Tibial nerve (tissue), 4 donors: ENCODE measurements at regions not wholly inside any gene's neighbourhood (a gene's known extent, or its start where the extent isn't known, plus 50 kb on each side); places are given as distances from the start of the nearest gene placed in this dataset.

Source experiments
- EP300 ChIP-seq, 2 donors: sonication (generic); formaldehyde crosslinking; IDR thresholded peaks; one replicate each; pipeline ENCODE4 v1.6.1; 2017; ENCODE audit warnings: antibody characterized with exemption in 2 of 2, mild to moderate bottlenecking in 1 of 2
- TF ChIP-seq, protein P1 (sequence below), 5 experiments: fragments of 200-600 bp in 3 of 5; fragments of 450-650 bp in 2 of 5; sonication (generic) in 3 of 5; IDR thresholded peaks; one replicate each; pipeline ENCODE4 v1.5.1; 2016 to 2019; ENCODE audit warnings: antibody characterized with exemption in 5 of 5, mild to moderate bottlenecking in 3 of 5, moderate library complexity in 2 of 5

DNA sequence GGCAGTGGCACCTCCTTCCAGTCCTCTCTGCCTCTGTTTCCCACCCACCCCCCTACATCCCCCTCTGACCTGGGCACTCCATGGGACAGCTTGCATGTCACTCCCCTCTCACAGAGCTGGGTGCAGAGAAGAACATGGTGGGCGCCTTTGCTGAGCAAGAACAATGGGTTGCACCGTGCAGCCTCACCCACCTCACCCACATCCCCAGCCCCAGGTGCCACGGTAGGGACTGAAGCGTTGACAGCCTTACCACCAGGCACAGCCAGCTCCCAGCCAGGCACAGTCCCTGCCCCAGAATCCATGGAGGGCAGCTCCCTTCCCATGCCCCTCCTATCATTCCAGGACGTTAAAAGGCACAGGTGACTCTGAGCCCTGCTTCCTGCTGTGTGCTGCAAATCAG lies 93.1 kb upstream of the VSTM2B start:
- TF ChIP-seq, protein P1, sequence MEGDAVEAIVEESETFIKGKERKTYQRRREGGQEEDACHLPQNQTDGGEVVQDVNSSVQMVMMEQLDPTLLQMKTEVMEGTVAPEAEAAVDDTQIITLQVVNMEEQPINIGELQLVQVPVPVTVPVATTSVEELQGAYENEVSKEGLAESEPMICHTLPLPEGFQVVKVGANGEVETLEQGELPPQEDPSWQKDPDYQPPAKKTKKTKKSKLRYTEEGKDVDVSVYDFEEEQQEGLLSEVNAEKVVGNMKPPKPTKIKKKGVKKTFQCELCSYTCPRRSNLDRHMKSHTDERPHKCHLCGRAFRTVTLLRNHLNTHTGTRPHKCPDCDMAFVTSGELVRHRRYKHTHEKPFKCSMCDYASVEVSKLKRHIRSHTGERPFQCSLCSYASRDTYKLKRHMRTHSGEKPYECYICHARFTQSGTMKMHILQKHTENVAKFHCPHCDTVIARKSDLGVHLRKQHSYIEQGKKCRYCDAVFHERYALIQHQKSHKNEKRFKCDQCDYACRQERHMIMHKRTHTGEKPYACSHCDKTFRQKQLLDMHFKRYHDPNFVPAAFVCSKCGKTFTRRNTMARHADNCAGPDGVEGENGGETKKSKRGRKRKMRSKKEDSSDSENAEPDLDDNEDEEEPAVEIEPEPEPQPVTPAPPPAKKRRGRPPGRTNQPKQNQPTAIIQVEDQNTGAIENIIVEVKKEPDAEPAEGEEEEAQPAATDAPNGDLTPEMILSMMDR (IDR thresholded peaks at IDR 0.05), result no peak
- no peak for TF ChIP-seq EP300 (IDR thresholded peaks at IDR 0.05)
